HL-60 (cell line): ENCODE measurements at regions not wholly inside any gene's neighbourhood (a gene's known extent, or its start where the extent isn't known, plus 50 kb on each side); places are given as distances from the start of the nearest gene placed in this dataset.

Source experiments
- DNase-seq, 2 experiments: peaks; one replicate each; pipeline ENCODE4 v3.0.0-alpha.2; 2010 to 2020; ENCODE audit warnings: low read depth in 1 of 2, low spot score in 1 of 2
- H3K27ac ChIP-seq: fragments of 250-450 bp; sonication (Bioruptor Pico); replicated peaks from 2 replicates; pipeline ENCODE4 v1.5.1; 2020; ENCODE audit warnings: mild to moderate bottlenecking, moderate library complexity
- H3K27me3 ChIP-seq: fragments of 250-450 bp; sonication (Bioruptor Pico); 2 replicates; pipeline ENCODE4 v1.5.1; 2021; ENCODE audit warnings: mild to moderate bottlenecking, moderate library complexity; ENCODE audit not compliant: insufficient read depth, poor library complexity, severe bottlenecking
- H3K4me3 ChIP-seq: replicated peaks from 2 replicates; pipeline ENCODE4 v1.5.1; 2011; ENCODE audit warnings: mild to moderate bottlenecking, control low read depth, low read length; ENCODE audit not compliant: insufficient read depth
- CTCF ChIP-seq: IDR thresholded peaks from one replicate; pipeline ENCODE4 v1.5.1; 2011; ENCODE audit warnings: low read length, control low read depth, inconsistent platforms; ENCODE audit not compliant: insufficient read depth
- GABPA ChIP-seq: IDR thresholded peaks from 2 replicates; pipeline ENCODE4 v1.6.1; 2012; ENCODE audit warnings: low read depth
- POLR2AphosphoS5 ChIP-seq: IDR thresholded peaks from 2 replicates; pipeline ENCODE4 v1.6.1; 2012; ENCODE audit warnings: low read depth
- SPI1 ChIP-seq: IDR thresholded peaks from 2 replicates; pipeline ENCODE4 v1.6.1; 2012; ENCODE audit warnings: low read depth, mild to moderate bottlenecking, borderline replicate concordance
- TF ChIP-seq, protein P1 (sequence below): IDR thresholded peaks from 2 replicates; pipeline ENCODE4 v1.6.1; 2012; ENCODE audit warnings: low read depth; ENCODE audit not compliant: insufficient replicate concordance

- peaks cover 3% of the 10 kb centered on the region for H3K27me3 ChIP-seq
- no peak overlapping the region for H3K27ac ChIP-seq
- TF ChIP-seq, protein P1, sequence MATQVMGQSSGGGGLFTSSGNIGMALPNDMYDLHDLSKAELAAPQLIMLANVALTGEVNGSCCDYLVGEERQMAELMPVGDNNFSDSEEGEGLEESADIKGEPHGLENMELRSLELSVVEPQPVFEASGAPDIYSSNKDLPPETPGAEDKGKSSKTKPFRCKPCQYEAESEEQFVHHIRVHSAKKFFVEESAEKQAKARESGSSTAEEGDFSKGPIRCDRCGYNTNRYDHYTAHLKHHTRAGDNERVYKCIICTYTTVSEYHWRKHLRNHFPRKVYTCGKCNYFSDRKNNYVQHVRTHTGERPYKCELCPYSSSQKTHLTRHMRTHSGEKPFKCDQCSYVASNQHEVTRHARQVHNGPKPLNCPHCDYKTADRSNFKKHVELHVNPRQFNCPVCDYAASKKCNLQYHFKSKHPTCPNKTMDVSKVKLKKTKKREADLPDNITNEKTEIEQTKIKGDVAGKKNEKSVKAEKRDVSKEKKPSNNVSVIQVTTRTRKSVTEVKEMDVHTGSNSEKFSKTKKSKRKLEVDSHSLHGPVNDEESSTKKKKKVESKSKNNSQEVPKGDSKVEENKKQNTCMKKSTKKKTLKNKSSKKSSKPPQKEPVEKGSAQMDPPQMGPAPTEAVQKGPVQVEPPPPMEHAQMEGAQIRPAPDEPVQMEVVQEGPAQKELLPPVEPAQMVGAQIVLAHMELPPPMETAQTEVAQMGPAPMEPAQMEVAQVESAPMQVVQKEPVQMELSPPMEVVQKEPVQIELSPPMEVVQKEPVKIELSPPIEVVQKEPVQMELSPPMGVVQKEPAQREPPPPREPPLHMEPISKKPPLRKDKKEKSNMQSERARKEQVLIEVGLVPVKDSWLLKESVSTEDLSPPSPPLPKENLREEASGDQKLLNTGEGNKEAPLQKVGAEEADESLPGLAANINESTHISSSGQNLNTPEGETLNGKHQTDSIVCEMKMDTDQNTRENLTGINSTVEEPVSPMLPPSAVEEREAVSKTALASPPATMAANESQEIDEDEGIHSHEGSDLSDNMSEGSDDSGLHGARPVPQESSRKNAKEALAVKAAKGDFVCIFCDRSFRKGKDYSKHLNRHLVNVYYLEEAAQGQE: no peak
- TF ChIP-seq SPI1: no peak
- no peak for TF ChIP-seq CTCF
- TF ChIP-seq GABPA: no peak
- no peak for TF ChIP-seq POLR2AphosphoS5
- H3K4me3 ChIP-seq: no peak overlapping the region
- DNase-seq: no peak
Observed at GRCh38 chr13:73704587-73704986, 429.6 kb downstream of the KLF12 start.

GRCh38 chr13:73703606-73704005 lies 430.6 kb downstream of the KLF12 start:
- TF ChIP-seq POLR2AphosphoS5 (no peak), CTCF (no peak), GABPA (no peak), SPI1 (no peak)
- TF ChIP-seq, protein P1: no peak
- DNase-seq: no peak
- Histone ChIP-seq H3K27me3 (peaks cover 3% of the 10 kb centered on the region), H3K27ac (no peak overlapping the region), H3K4me3 (no peak overlapping the region)

DNA sequence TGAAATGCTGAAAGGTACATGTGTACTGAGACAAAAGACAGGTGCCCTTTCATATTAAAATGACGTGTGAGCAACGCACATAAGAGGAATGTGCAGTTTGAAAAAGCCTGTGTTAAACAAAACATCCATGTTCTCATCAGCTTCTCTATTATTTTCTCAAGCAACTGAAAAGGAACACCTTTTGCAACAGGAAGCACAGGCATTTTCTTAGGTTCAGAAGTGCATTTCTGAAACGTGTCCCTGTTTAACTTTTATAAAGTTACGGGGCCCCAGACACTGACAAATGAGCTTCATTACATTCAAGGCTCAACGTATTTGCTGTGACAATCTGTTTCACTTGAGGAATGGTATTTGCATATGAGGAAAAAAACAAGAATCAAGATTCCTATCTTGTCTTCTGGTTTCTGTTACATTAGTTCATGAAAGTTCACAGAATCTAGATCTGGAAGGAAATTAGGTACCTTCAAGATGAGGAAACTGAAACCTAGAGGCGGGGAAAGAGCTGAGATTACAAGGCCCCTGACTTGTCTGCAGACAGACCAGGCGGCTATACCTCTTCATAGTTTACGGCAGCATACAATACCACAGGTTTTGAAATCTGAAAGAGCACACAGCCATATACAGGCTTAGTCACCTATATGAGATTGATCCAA lies 431.7 kb downstream of the KLF12 start:
- DNase-seq: no peak
- TF ChIP-seq, protein P1: no peak
- TF ChIP-seq GABPA (no peak), CTCF (no peak), POLR2AphosphoS5 (no peak), SPI1 (no peak)
- Histone ChIP-seq H3K4me3 (no peak overlapping the region), H3K27ac (no peak overlapping the region), H3K27me3 (peaks cover 3% of the 10 kb centered on the region)
